ENCODE measurements at regions not wholly inside any gene's neighbourhood (a gene's known extent, or its start where the extent isn't known, plus 50 kb on each side); places are given as distances from the start of the nearest gene placed in this dataset.

GRCh38 chr7:27374958-27375841, 132.6 kb downstream of the EVX1 start:
- Histone ChIP-seq H3K4me2 (ENCODE audit: low read length) (no peak overlapping the region), H3K9me3 (ENCODE audit: low read length) (no peaks in the 10 kb centered on the region), H3K9ac (ENCODE audit: low read length) (no peak overlapping the region), H3K27me3 (ENCODE audit: insufficient read depth, low read depth, low read length) (no peaks in the 10 kb centered on the region), H3K27ac (ENCODE audit: low read length) (no peak overlapping the region), H2AFZ (ENCODE audit: low read depth, low read length) (no peak overlapping the region), H3F3A (ENCODE audit: insufficient read depth, low read length, poor library complexity, severe bottlenecking) (no peaks in the 10 kb centered on the region), H3K36me3 (ENCODE audit: insufficient read depth, low read length) (no peaks in the 10 kb centered on the region), H3K9me2 (ENCODE audit: insufficient read depth, low read length) (no peaks in the 10 kb centered on the region), H4K20me1 (ENCODE audit: insufficient read depth) (no peaks in the 10 kb centered on the region), H3K4me3 (ENCODE audit: low read length) (no peak overlapping the region), H3K79me2 (replicated peaks; ENCODE audit: insufficient read depth, low read length) (no peaks in the 10 kb centered on the region)
- TF ChIP-seq RAD21 (conservative IDR thresholded peaks at IDR 0.05) (no peak), EZH2 (IDR thresholded peaks at IDR 0.05; ENCODE audit: borderline replicate concordance, insufficient read depth, low read length, poor library complexity, severe bottlenecking) (no peak), REST (IDR thresholded peaks at IDR 0.05; ENCODE audit: borderline replicate concordance) (no peak), TAF1 (IDR thresholded peaks at IDR 0.05; ENCODE audit: low read depth) (no peak), SMC3 (conservative IDR thresholded peaks at IDR 0.05; ENCODE audit: poor library complexity) (no peak), MXI1 (conservative IDR thresholded peaks at IDR 0.05; ENCODE audit: poor library complexity, severe bottlenecking) (no peak), EP300 (conservative IDR thresholded peaks at IDR 0.05; ENCODE audit: poor library complexity, severe bottlenecking) (no peak), CTCF (IDR thresholded peaks at IDR 0.05; ENCODE audit: poor library complexity, severe bottlenecking) (no peak), POLR2AphosphoS5 (IDR thresholded peaks at IDR 0.05) (no peak)

- no peaks in the 10 kb centered on the region for H4K20me1 ChIP-seq (ENCODE audit: insufficient read depth)
- H2AFZ ChIP-seq (ENCODE audit: low read depth, low read length), result no peak overlapping the region
- H3K9ac ChIP-seq (ENCODE audit: low read length), result no peak overlapping the region
- H3K9me3 ChIP-seq (ENCODE audit: low read length), result no peaks in the 10 kb centered on the region
- no peak overlapping the region for H3K4me3 ChIP-seq (ENCODE audit: low read length)
- H3F3A ChIP-seq (ENCODE audit: insufficient read depth, low read length, poor library complexity, severe bottlenecking), result no peaks in the 10 kb centered on the region
- TF ChIP-seq RAD21 (conservative IDR thresholded peaks at IDR 0.05) (no peak), POLR2AphosphoS5 (IDR thresholded peaks at IDR 0.05) (no peak), CTCF (IDR thresholded peaks at IDR 0.05; ENCODE audit: poor library complexity, severe bottlenecking) (no peak), EZH2 (IDR thresholded peaks at IDR 0.05; ENCODE audit: borderline replicate concordance, insufficient read depth, low read length, poor library complexity, severe bottlenecking) (no peak), MXI1 (conservative IDR thresholded peaks at IDR 0.05; ENCODE audit: poor library complexity, severe bottlenecking) (no peak), EP300 (conservative IDR thresholded peaks at IDR 0.05; ENCODE audit: poor library complexity, severe bottlenecking) (no peak), TAF1 (IDR thresholded peaks at IDR 0.05; ENCODE audit: low read depth) (no peak), REST (IDR thresholded peaks at IDR 0.05; ENCODE audit: borderline replicate concordance) (no peak)
- H3K79me2 ChIP-seq (replicated peaks; ENCODE audit: insufficient read depth, low read length), result no peaks in the 10 kb centered on the region
- H3K27ac ChIP-seq (ENCODE audit: low read length), result no peak overlapping the region
- no peaks in the 10 kb centered on the region for H3K36me3 ChIP-seq (ENCODE audit: insufficient read depth, low read length)
- H3K27me3 ChIP-seq (ENCODE audit: insufficient read depth, low read depth, low read length), result no peaks in the 10 kb centered on the region
- no peaks in the 10 kb centered on the region for H3K9me2 ChIP-seq (ENCODE audit: insufficient read depth, low read length)
- H3K4me2 ChIP-seq (ENCODE audit: low read length), result no peak overlapping the region
Measured at GRCh38 chr7:27375958-27376357, 133.4 kb downstream of the EVX1 start.
